Astrocyte of the cerebellum (primary cell): ENCODE measurements at regions not wholly inside any gene's neighbourhood (a gene's known extent, or its start where the extent isn't known, plus 50 kb on each side); places are given as distances from the start of the nearest gene placed in this dataset.
"Not testable (repeated sequence)": the region's sequence is repeated elsewhere in the genome, so short reads cannot be mapped to it uniquely, and the experiment has no call there.

Experiments
- DNase-seq: peaks from one replicate; pipeline ENCODE4 v3.0.0-alpha.2; 2011; ENCODE audit warnings: low read depth
- H3K4me3 ChIP-seq: 2 replicates; pipeline ENCODE4 v1.5.1; 2011; ENCODE audit warnings: mild to moderate bottlenecking, low read depth, low read length, moderate library complexity
- CTCF ChIP-seq: IDR thresholded peaks from 2 replicates; pipeline ENCODE4 v1.5.1; 2012; ENCODE audit warnings: low read length, low read depth, moderate library complexity, mild to moderate bottlenecking; ENCODE audit errors: missing control alignments
- in situ Hi-C: cut with HindIII; loops from 2 replicates; pipeline ENCODE4 v1.10.0; 2017; ENCODE audit warnings: low sequenced_read_pairs

DNA sequence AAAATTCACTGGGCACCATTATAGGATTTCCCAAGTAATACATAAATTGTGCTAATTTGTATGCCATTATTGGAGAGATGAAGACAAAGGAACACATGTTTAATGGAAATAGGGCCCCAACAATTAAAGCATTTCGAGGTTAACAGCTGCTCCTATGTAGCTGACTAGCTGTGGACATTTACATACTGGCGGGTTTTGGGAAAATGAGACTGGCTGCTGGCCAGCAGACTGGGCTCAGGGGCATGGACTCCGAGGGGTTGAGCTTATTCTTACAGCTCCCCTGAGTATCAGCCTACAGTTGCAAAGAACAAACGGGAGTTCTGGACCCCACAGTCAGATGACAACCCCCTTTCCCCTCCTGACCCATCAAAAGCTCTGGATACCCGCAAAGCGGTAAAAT lies 91.9 kb upstream of the MYO3A start:
- no peak overlapping the region for H3K4me3 ChIP-seq
- TF ChIP-seq CTCF, result no peak
- in situ Hi-C loops, result no loop called here
- no peak for DNase-seq

DNA sequence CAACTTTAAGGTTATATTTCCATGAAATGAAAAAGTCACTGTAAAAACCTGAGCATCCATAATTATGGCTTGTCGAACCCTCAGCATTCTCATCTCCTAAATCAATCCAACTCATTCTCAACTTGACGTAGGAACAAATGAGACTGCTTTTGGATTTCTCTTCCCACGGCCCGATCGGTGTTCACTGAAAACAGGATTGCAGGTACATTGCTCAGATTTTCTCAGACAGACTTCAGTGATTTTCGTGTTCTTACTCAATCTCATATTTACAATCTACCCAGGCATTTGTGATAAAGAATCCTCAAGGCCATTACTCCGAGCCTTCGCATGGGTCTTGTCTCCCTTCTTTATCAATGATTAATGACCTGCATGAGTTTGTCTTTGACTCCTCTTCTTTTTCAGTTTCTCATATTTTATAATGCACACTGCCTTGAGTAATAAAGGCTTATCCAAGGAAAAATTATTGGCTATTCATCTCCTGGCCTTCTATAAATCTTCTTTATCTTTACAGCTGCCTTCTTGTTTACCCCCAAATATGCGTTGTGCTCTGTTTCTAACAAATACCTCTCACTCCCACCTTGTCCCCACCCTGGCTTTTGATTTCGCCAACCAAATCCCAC lies 90.4 kb upstream of the MYO3A start:
- TF ChIP-seq CTCF, result no peak
- no peak overlapping the region for H3K4me3 ChIP-seq
- DNase-seq, result no peak
- in situ Hi-C loops, result no loop called here

DNA sequence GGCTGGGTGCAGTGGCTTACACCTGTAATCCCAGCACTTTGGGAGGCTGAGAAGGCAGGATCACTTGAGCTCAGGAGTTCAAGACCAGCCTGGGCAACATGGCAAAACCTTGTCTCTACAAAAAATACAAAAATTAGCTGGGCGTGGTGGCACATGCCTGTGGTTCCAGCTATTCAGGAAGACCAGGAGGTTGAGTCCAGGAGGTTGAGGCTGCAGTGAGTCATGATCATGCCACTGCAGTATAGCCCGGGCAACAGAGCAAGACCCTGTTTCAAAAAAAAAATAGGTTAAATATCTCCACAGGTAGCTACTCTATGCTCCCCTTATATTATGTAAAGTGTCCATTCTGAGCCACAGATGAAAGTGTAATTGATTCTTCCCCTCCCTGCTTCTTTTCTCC lies 89.3 kb upstream of the MYO3A start:
- H3K4me3 ChIP-seq, DNase-seq, in situ Hi-C loops: not testable (repeated sequence)

DNA sequence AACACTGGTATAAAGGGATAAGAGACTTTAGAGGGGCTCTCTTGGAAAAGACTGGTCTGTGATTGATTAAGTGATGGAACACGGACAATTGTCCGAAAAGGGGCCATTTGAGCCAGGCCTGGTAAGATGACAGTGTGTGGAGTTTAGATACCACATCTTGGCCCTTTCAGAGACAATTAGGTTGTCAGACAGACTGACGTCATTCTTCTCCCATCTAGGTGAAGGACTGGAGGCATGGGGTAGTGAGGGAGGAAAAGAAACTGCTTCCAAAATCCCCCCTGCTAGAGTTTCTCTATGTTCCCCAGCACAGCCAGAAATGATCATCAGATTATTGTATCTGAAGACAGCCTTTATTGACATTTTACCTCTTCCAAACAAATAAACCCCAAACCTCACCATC lies 84.8 kb upstream of the MYO3A start:
- no peak overlapping the region for H3K4me3 ChIP-seq
- in situ Hi-C loops, result no loop called here
- DNase-seq, result no peak
- no peak for TF ChIP-seq CTCF

DNA sequence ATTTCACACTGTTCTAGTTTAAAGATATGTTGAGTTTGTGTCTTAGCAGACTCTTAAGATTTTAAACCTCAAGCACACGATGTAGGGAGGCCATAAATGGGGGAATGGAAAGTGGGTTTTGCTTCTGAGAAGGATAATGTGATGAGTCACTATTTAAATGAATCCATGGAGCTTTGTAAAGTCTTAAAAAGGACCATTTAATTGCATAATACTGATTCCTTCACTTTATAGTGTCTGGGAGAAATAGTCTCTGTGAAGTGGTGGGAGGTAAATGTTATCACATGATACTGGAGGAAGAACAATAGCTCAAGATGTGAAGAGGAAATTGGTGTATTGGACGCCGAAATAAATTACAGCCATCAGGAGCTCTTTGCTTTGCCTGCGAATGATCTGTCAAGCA lies 84.0 kb upstream of the MYO3A start:
- in situ Hi-C loops, result no loop called here
- H3K4me3 ChIP-seq, result no peak overlapping the region
- no peak for DNase-seq
- no peak for TF ChIP-seq CTCF

DNA sequence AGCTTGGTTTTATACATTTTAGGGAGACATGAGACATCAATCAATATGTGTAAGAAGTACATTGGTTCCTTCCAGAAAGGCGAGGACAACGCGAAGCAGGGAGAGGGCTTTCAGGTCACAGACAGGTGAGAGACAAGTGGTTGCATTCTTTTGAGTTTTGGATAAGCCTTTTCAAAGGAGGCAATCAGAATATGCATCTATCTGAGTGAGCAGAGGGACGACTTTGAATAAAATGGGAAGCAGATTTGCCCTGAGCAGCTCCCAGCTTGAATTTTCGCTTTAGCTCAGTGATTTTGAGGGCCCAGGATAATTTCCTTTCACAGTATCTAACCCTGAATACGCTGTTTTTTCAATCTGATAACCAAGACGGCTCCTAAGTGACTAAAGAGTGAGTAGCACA lies 82.5 kb upstream of the MYO3A start:
- no peak for TF ChIP-seq CTCF
- in situ Hi-C loops, result no loop called here

GRCh38 chr10:25852364-25852941 lies 81.6 kb upstream of the MYO3A start:
- no peak overlapping the region for H3K4me3 ChIP-seq
- in situ Hi-C loops, result no loop called here
- TF ChIP-seq CTCF, result no peak
- DNase-seq, result no peak

More for the DNA sequence above, 82.5 kb upstream of the MYO3A start:
- no peak overlapping the region for H3K4me3 ChIP-seq
- no peak for DNase-seq
